Thyroid gland (tissue), 4 donors: ENCODE measurements at regions not wholly inside any gene's neighbourhood (a gene's known extent, or its start where the extent isn't known, plus 50 kb on each side); places are given as distances from the start of the nearest gene placed in this dataset.

ENCODE experiments used
- POLR2A ChIP-seq, 2 donors: fragments of 450-650 bp; IDR thresholded peaks; one replicate each; pipeline ENCODE4 v1.6.1; 2017; ENCODE audit warnings: antibody characterized with exemption in 2 of 2, mild to moderate bottlenecking in 2 of 2, moderate library complexity in 1 of 2
- TF ChIP-seq, protein P1 (sequence below), 6 experiments: fragments of 200-600 bp in 3 of 6; fragments of 450-650 bp in 3 of 6; sonication (generic) in 3 of 6; IDR thresholded peaks; one replicate each; pipeline ENCODE4 v1.5.1; 2016 to 2019; ENCODE audit warnings: antibody characterized with exemption in 6 of 6, mild to moderate bottlenecking in 2 of 6, inconsistent platforms in 1 of 6, moderate library complexity in 1 of 6

DNA sequence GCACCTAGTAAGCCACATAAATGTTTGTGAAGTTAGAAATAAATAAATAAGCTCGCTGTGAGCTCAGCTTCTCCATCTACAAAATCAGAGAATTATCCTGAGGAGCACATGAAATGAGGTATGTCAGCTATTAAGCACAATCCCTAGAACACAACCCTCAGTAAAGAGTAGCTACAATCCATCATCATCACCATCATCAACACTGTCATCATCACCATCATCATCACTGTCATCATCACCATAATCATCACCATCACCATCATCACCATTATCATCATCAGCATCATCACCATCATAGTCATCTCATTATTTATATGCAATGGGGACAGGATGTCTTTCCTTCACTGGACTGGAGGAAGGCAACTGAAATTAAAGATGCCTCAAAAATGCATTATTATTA, 189.6 kb downstream of the NPHP4 start:
- TF ChIP-seq, protein P1, sequence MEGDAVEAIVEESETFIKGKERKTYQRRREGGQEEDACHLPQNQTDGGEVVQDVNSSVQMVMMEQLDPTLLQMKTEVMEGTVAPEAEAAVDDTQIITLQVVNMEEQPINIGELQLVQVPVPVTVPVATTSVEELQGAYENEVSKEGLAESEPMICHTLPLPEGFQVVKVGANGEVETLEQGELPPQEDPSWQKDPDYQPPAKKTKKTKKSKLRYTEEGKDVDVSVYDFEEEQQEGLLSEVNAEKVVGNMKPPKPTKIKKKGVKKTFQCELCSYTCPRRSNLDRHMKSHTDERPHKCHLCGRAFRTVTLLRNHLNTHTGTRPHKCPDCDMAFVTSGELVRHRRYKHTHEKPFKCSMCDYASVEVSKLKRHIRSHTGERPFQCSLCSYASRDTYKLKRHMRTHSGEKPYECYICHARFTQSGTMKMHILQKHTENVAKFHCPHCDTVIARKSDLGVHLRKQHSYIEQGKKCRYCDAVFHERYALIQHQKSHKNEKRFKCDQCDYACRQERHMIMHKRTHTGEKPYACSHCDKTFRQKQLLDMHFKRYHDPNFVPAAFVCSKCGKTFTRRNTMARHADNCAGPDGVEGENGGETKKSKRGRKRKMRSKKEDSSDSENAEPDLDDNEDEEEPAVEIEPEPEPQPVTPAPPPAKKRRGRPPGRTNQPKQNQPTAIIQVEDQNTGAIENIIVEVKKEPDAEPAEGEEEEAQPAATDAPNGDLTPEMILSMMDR (IDR thresholded peaks at IDR 0.05) = no peak
- TF ChIP-seq POLR2A (IDR thresholded peaks at IDR 0.05) = no peak
